HG02852 (cell line): ENCODE measurements at regions not wholly inside any gene's neighbourhood (a gene's known extent, or its start where the extent isn't known, plus 50 kb on each side); places are given as distances from the start of the nearest gene placed in this dataset.

Source experiments
- ATAC-seq: cut with Tn5 transposase; IDR thresholded peaks from one replicate; pipeline ENCODE4 v1.9.1; 2021; ENCODE audit warnings: mild to moderate bottlenecking, moderate library complexity; ENCODE audit not compliant: unreplicated experiment

GRCh38 chr3:76753599-76753998 is 286.3 kb upstream of the ROBO2 start:
- no peak for ATAC-seq

DNA sequence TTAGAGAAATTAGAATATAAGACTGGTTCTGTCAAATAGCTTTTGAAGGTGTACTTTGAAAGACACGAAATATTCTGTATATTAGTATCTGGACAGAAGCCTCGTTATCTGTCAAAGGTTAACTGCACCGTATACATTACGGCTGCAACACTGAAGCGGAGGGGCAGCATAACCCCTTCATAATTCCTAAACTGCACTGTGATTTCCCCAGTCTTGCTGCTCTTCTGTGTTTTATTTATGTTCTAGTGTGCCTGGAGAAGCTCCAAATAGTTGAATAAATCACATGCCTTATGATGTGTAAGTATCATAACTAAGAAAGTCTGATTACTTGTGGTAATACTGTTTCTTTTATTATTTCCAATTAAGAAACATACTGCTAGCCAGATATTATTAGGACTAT is 285.7 kb upstream of the ROBO2 start:
- no peak for ATAC-seq

DNA sequence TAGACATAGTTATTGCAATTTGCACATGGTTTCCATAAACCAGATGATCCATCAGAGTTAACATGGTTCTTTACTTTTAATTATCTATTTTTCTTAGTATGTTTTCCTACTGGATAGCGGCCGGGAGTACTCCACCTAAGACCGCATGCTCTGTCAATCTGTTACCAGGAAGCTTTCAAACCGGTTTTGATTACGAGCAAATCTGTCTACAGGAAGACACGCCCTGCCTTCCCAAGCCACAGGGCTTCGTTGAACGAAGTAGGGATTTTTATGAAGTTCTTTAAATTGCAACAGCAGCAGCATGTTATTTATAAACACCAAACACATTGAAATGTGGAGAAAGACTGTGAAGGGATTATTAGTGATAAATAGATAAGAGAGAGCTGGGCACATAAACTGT is 283.3 kb upstream of the ROBO2 start:
- ATAC-seq, result no peak

DNA sequence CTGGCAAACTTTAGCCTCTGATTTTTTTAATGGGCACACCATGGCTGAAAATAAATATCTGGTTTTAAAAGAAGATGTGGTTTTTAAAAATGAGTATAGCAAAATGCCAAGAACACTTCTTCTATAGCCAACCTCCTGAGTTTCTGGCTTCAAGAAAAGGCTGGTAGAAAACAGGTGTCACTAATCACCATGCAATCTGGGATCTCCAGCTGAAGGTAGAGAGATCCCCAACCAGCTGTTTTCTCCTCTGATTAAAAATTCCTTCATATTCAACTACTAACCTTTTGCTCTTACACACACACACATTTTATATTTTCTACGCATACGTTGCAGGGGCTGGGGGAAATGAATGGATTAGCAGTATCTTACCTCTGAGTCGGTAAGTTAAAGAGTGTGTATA is 279.6 kb upstream of the ROBO2 start:
- ATAC-seq, result no peak

GRCh38 chr3:76765511-76765910 is 274.4 kb upstream of the ROBO2 start:
- no peak for ATAC-seq

- no peak for ATAC-seq
These were observed 271.0 kb upstream of the ROBO2 start for GRCh38 chr3:76768912-76769311.

DNA sequence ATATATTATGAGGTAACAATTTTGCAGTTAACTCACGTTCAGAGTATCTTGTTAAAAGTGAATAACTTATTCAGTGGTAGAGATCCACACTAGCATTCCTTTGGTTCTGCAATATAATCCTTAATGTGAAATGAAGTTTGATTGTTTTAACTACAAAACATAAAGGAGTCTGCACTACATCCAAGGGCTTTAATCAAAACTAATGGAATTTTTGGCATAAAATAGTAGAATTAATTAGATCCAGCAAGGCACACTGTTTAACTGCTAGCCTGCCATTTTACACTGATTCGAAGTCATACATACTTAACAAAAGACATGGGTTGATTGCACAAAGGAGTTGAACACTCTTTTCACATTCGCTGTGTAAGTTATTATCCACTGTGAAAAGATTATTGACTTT is 263.0 kb upstream of the ROBO2 start:
- no peak for ATAC-seq

- no peak for ATAC-seq
These were observed 251.7 kb upstream of the ROBO2 start for GRCh38 chr3:76788206-76788605.

GRCh38 chr3:76789237-76789636 is 250.7 kb upstream of the ROBO2 start:
- no peak for ATAC-seq

- ATAC-seq, result no peak
These were observed 228.5 kb upstream of the ROBO2 start for GRCh38 chr3:76811418-76811817.

- ATAC-seq, result no peak
These were observed 227.2 kb upstream of the ROBO2 start for GRCh38 chr3:76812649-76813242.

- ATAC-seq, result no peak
These were observed 224.3 kb upstream of the ROBO2 start for GRCh38 chr3:76815561-76815960.

- no peak for ATAC-seq
These were observed 219.4 kb upstream of the ROBO2 start for GRCh38 chr3:76820481-76820880.

DNA sequence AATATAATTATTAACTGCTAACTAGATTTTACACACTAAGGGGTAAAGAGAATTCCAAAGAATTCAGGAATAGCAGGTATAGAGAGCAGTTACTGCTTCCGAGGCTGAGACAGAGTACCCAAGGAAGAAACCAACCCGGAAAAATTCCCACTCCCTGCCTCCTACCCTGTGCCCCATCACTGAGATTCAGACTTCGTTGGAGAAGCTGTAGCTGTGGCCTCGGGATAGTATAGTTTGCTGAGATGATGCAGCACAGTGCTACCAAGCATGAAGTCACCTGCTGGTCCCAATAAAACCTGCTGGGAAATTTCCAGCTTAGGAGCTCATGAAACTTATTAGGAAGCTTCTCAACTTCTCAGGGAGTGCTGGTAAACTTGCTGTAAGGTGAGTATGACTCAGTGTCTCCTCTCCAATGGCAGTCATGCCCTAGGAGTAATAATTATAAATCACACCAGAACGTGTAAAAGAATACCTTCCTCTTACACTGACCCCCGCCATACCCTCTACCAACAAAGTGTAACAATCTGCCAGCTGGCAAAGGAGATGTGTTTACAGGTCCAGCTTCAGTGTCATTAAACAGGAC is 215.2 kb upstream of the ROBO2 start:
- ATAC-seq, result no peak

GRCh38 chr3:76826861-76827260 is 213.0 kb upstream of the ROBO2 start:
- ATAC-seq, result no peak

- no peak for ATAC-seq
These were observed 212.1 kb upstream of the ROBO2 start for GRCh38 chr3:76827701-76828226.

GRCh38 chr3:76834657-76835056 is 205.2 kb upstream of the ROBO2 start:
- ATAC-seq, result no peak

DNA sequence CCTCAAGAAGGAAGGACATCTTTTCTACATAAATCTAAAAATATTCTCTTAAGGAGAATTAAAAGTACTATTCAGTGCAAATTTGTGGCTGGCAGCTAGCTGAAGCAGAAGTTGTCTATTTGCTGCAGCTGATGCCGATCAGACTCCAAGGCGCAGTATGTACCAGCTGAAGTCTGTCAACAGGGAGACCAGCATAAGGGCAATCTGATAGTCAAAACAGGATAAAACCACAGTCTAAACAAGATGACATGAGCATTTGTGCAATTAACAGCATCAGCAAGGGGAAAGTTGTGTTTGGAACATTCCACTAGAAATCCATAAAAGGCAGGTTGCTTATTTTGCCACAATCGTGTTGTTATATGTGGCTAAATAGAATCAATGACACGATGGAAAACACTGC is 198.2 kb upstream of the ROBO2 start:
- no peak for ATAC-seq

DNA sequence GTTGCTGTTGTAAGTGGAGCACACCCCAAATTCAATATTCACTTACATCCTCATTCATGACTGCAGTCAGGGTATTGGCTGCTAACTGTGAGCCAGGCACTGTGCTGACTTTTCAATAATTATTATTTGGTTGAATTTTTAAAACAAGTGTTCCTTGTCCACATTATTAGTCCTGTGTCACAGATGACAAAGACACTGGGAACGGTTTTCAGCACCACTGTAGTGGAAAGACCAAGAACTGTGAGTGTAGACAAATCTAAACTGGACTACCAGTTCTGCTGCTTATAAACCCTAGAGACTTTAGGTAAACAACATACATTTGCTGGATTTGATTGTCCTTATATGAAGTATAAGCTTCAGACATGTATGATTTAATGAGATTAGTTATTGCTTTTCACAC is 197.7 kb upstream of the ROBO2 start:
- no peak for ATAC-seq

- ATAC-seq, result no peak
These were observed 184.4 kb upstream of the ROBO2 start for GRCh38 chr3:76855451-76855850.

DNA sequence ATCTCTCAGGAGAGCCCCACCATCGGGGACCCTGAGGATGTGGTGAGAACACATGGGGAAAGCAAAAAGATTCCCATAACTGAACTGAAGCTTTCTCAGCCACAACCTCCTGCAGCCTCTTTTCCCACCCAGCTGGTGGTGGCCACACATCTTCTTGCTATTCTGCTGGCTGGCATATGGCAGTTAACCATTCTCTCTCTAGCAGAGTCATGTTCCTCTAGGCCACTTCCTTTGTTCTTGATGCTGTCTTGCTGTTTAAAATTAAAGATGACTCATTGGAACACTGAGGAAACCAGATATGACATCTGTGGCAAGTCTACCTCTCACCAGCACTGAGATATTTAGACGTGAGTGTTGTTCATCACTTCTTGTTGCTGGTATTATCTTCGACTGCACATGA is 180.3 kb upstream of the ROBO2 start:
- no peak for ATAC-seq

- no peak for ATAC-seq
These were observed 175.5 kb upstream of the ROBO2 start for GRCh38 chr3:76864355-76864754.
